NCI-H774 (cell line): ENCODE measurements at regions not wholly inside any gene's neighbourhood (a gene's known extent, or its start where the extent isn't known, plus 50 kb on each side); places are given as distances from the start of the nearest gene placed in this dataset.
"Not testable (repeated sequence)": the region's sequence is repeated elsewhere in the genome, so short reads cannot be mapped to it uniquely, and the experiment has no call there.

Experiments used
- DNase-seq: peaks from one replicate; lab custom pipeline; 2025; lab: John Stamatoyannopoulos, UW

GRCh38 chr5:34189246-34189645, 146.2 kb upstream of the C1QTNF3 start:
- not testable (repeated sequence) for DNase-seq

GRCh38 chr5:34189752-34190411, 146.9 kb upstream of the C1QTNF3 start:
- DNase-seq: not testable (repeated sequence)

DNA sequence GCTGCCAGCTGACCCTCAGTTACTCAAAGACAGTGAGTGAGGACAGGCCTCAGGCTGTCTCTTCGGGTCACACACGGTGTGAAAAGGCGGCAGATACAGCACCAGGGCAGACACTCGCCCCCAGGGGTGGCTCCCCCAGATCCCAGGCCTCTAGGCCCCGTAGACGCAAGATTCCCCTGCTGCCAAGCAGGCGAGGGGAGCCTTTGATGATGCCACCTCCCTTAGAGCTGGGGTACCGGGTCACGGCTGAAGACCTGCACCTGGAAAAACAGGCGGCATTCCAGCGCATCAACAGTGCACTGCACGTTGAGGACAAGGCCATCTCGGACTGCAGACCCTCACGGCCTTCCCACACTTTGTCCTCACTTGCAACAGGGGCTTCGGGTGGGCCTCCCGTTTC, 147.5 kb upstream of the C1QTNF3 start:
- DNase-seq: not testable (repeated sequence)

GRCh38 chr5:34191279-34191744, 148.3 kb upstream of the C1QTNF3 start:
- not testable (repeated sequence) for DNase-seq

- DNase-seq: not testable (repeated sequence)
These were observed 149.3 kb upstream of the C1QTNF3 start for GRCh38 chr5:34192064-34192922.

GRCh38 chr5:34192923-34193262, 149.9 kb upstream of the C1QTNF3 start:
- DNase-seq: not testable (repeated sequence)

GRCh38 chr5:34193297-34193696, 150.3 kb upstream of the C1QTNF3 start:
- DNase-seq: not testable (repeated sequence)

GRCh38 chr5:34193804-34194203, 150.8 kb upstream of the C1QTNF3 start:
- not testable (repeated sequence) for DNase-seq

DNA sequence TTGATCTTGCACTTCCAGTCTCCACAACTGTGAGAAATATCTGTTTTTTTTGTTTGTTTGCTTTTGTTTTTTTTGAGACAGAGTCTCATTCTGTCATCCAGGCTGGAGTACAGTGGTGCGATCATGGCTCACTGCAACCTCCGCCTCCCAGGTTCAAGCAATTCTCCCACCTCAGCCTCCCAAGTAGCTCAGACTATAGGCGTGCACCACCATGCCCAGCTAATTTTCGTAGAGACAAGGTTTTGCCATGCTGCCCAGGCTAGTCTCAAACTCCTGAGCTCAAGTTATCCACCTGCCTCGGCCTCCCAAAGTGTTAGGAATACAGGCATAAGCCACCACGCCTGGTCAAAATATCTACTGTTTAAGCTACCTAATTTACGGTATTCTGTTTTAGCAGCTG, 153.1 kb upstream of the C1QTNF3 start:
- not testable (repeated sequence) for DNase-seq

- DNase-seq: not testable (repeated sequence)
These were observed 162.3 kb upstream of the C1QTNF3 start for GRCh38 chr5:34205347-34205746.

DNA sequence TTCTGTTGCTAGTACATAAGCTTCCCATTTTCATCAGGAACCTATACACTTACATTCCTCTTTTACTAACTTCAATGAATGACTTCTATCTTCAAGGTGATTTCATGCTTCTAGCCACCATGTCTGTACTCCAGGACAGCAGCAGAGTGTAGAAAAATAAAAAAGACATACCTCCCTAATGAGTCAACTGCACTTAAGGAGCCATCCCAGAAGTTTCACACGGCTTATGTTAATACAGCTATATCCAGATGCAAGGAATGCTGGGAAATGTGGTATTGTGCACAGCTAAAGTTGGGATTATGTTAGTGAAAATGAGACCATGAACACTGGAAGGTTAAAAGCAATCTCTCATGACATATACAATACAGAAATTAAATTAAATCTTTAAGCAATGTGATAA, 174.4 kb upstream of the C1QTNF3 start:
- not testable (repeated sequence) for DNase-seq

DNA sequence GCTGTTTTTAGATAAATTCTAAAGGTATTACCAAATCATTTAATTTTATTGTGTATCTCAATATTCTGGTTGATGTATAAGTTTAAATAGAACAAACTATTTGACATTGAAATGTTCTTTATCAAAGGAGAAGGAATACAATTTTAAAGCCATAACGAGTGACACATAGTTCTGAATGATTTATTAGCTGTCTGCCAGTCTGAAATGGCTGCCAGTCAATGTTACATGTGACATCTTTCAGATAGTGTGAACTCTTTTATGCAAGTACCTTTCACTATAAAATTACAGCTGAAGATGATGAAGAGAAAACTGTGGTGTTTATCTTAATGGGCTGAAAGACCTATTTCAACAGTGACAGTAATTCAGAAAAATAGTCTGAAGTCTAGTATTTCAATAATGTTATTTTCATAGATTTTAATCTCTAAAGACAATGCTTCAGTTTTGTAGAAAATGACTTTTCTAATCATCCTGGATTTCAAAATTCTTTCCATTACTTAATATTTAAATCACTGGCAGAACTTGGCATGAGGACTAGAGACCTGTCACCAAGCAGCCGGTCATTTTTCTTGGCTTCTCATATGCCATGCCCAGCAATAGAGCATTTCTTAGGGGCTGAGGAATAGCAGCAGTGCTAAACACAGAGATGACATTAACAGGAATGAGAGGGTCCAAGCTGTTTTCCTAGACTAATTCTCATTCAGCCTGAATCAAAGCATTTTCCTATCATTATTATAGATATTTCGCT, 178.5 kb upstream of the C1QTNF3 start:
- not testable (repeated sequence) for DNase-seq

GRCh38 chr5:34223158-34223557, 180.1 kb upstream of the C1QTNF3 start:
- DNase-seq: not testable (repeated sequence)

DNA sequence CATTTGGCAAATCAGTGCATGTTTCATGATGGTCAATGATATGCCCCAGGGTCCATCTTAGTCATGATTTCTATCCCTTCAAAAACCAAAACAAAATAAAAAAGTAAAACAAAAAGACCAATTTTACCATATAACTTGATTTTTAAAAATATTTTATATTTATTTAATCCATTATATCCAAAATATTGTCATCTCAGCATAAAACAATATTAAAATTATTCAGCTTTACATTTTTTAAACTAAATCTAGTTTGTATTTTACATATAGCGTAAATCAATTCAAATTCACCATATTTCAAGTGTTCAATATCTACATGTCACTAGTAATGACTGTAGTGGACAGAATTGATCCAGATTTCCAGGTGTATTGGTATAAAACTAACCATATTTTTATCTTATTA, 187.4 kb upstream of the C1QTNF3 start:
- not testable (repeated sequence) for DNase-seq

- not testable (repeated sequence) for DNase-seq
These were observed 200.8 kb upstream of the C1QTNF3 start for GRCh38 chr5:34243802-34244201.

GRCh38 chr5:34244281-34245031, 201.4 kb upstream of the C1QTNF3 start:
- DNase-seq: not testable (repeated sequence)

- not testable (repeated sequence) for DNase-seq
These were observed 202.0 kb upstream of the C1QTNF3 start for GRCh38 chr5:34245032-34245394.

- DNase-seq: peak; percentile 62
These were observed 202.8 kb upstream of the C1QTNF3 start for GRCh38 chr5:34245813-34246212.

DNA sequence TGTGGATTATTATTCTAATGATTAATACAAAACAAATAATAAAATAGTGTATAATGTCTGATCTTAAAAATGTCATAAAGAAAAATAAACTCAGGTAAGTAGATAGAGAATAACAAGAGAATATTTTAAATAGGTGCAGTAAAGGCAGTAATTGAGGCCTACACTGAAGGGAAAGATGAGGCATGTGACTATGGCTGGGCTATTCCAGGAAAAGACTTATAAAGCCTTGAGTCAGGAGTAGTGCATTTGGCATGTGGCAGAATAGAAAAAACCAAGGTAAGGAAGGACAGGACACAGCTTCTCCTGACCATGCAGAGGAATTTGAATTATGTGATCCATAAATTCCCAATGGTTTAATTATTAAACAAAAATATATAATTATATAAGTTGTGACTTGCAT, 215.6 kb upstream of the C1QTNF3 start:
- not testable (repeated sequence) for DNase-seq

DNA sequence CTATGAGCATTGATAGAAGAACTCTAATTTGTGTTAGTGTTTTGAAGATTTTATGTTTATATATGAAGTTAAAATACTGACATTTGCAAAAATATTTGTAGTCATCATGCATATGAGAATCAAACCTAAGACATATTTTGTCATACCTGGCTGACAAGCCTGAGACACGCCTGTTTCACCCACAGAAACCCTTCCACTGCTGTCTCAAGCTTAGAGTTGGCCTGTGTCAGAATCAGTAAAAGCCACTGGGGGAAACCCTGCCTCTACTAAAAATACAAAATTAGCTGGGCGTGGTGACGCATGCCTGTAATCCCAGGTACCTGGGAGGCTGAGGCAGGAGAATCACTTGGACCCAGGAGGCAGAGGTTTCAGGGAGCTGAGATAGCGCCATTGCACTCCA, 218.0 kb upstream of the C1QTNF3 start:
- not testable (repeated sequence) for DNase-seq

- DNase-seq: not testable (repeated sequence)
These were observed 223.1 kb upstream of the C1QTNF3 start for GRCh38 chr5:34266151-34266550.

GRCh38 chr5:34296759-34297158, 253.7 kb upstream of the C1QTNF3 start:
- not testable (repeated sequence) for DNase-seq
